CD4-positive, alpha-beta T cell treated with Interleukin-17A for 1 hour (primary cell): ENCODE measurements at regions not wholly inside any gene's neighbourhood (a gene's known extent, or its start where the extent isn't known, plus 50 kb on each side); places are given as distances from the start of the nearest gene placed in this dataset.

ENCODE experiments used
- DNase-seq: peaks from one replicate; pipeline ENCODE4 v3.0.0-alpha.2; 2020

- DNase-seq = no peak
Measured at GRCh38 chr4:12791536-12791935, 692.6 kb downstream of the RAB28 start.

GRCh38 chr4:12787261-12787660 lies 696.9 kb downstream of the RAB28 start:
- no peak for DNase-seq

- no peak for DNase-seq
Measured at GRCh38 chr4:12778706-12779105, 705.4 kb downstream of the RAB28 start.

- no peak for DNase-seq
Measured at GRCh38 chr4:12778191-12778590, 705.9 kb downstream of the RAB28 start.

- no peak for DNase-seq
Measured at GRCh38 chr4:12770351-12770750, 713.8 kb downstream of the RAB28 start.

GRCh38 chr4:12761694-12762093 lies 722.4 kb downstream of the RAB28 start:
- DNase-seq = no peak

GRCh38 chr4:12747154-12747553 lies 737.0 kb downstream of the RAB28 start:
- DNase-seq = no peak

- DNase-seq = no peak
Measured at GRCh38 chr4:12746221-12746620, 737.9 kb downstream of the RAB28 start.

- no peak for DNase-seq
Measured at GRCh38 chr4:12734586-12734985, 749.6 kb downstream of the RAB28 start.

- no peak for DNase-seq
Measured at GRCh38 chr4:12729384-12729783, 754.8 kb downstream of the RAB28 start.

- no peak for DNase-seq
Measured at GRCh38 chr4:12724510-12724909, 759.6 kb downstream of the RAB28 start.

GRCh38 chr4:12723849-12724447 lies 760.2 kb downstream of the RAB28 start:
- DNase-seq = no peak

- DNase-seq = no peak
Measured at GRCh38 chr4:12716896-12717295, 767.2 kb downstream of the RAB28 start.

GRCh38 chr4:12712648-12713339 lies 771.3 kb downstream of the RAB28 start:
- no peak for DNase-seq

- DNase-seq = no peak
Measured at GRCh38 chr4:12707381-12708175, 776.6 kb downstream of the RAB28 start.

GRCh38 chr4:12703036-12703435 lies 781.1 kb downstream of the RAB28 start:
- DNase-seq = no peak

GRCh38 chr4:12701384-12701783 lies 782.8 kb downstream of the RAB28 start:
- no peak for DNase-seq

- no peak for DNase-seq
Measured at GRCh38 chr4:12697970-12698369, 786.2 kb downstream of the RAB28 start.

GRCh38 chr4:12692815-12693214 lies 791.3 kb downstream of the RAB28 start:
- DNase-seq = no peak

GRCh38 chr4:12691168-12691567 lies 793.0 kb downstream of the RAB28 start:
- DNase-seq = no peak

GRCh38 chr4:12689457-12689856 lies 794.7 kb downstream of the RAB28 start:
- no peak for DNase-seq

- no peak for DNase-seq
Measured at GRCh38 chr4:12679217-12679616, 804.9 kb downstream of the RAB28 start.

GRCh38 chr4:12674184-12674583 lies 810.0 kb downstream of the RAB28 start:
- no peak for DNase-seq

GRCh38 chr4:12672303-12672702 lies 811.8 kb downstream of the RAB28 start:
- no peak for DNase-seq
